CD4-positive, alpha-beta T cell treated with Interleukin-17A for 1 hour (primary cell): ENCODE measurements at regions not wholly inside any gene's neighbourhood (a gene's known extent, or its start where the extent isn't known, plus 50 kb on each side); places are given as distances from the start of the nearest gene placed in this dataset.
A peak's percentile ranks its signal among the peaks of the same experiment; 100 is the strongest.
"Not testable (repeated sequence)": the region's sequence is repeated elsewhere in the genome, so short reads cannot be mapped to it uniquely, and the experiment has no call there.

ENCODE experiments used
- DNase-seq: peaks from one replicate; pipeline ENCODE4 v3.0.0-alpha.2; 2020

- no peak for DNase-seq
Observed at GRCh38 chr4:3936184-3936583, 170.0 kb downstream of the ADRA2C start.

DNA sequence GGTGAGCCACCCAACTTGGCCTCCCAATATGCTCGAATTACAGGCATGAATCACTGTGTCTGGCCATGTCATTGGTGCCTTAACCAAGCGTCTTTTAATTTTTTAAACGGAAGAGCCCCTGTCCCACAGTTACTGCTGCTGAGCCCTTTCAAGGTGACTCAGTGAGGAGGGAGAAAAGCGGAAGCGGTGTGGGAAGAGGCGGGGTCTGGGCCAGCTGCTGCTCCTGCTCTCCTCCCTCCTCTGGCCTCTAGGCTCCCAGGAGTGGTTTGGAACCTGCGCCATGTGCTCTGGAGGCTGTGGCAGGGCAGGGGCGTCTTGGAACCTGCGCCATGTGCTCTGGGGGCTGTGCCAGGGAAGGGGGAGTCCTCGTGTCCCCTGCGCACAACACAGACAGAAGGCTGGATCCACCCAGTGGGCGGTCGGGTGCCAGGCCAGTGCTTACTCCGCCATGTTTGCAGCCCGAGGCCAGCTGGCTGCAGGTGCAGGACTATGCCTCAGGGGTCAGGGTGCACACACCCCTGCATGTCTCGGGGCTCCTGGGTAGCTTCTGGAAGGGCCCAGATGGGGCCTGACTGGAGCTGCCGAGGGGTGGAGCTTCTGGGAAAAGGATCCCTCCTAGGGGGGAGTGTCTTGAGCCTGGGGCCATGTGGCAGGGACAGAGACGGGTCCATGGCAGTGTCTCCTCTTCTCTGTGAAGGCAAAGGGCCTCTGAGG, 171.8 kb downstream of the ADRA2C start:
- DNase-seq, result not testable (repeated sequence)

GRCh38 chr4:3938676-3939075, 172.5 kb downstream of the ADRA2C start:
- not testable (repeated sequence) for DNase-seq

DNA sequence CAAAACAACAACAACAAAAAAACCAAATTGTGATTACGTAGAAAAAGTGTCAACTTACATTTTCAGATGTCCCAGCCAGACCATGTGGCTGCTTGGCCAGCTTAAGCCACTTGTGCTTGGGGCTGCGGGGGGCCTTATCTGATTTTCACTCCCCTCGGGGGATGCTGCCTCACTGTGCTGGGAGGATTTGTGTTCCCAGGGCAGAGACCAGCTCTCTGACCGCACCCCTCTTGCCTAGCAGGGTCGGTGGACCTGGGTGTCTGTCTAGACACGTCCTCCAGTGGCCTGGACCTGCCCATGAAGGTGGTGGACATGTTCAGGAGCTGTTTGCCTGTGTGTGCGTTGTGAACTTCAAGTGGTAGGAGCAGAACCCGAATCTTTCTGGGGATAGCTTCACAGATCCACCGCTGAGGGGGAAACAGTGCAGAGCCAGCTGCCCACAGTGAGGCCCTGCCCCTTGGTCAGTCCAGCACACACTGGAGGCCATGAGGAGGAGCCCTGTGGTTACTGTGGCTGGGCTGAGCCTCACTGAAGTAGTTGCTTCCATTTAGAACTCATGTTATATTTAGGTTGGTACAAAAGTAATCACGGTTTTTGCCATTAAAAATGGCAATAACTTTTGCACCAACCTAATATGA, 173.9 kb downstream of the ADRA2C start:
- not testable (repeated sequence) for DNase-seq

DNA sequence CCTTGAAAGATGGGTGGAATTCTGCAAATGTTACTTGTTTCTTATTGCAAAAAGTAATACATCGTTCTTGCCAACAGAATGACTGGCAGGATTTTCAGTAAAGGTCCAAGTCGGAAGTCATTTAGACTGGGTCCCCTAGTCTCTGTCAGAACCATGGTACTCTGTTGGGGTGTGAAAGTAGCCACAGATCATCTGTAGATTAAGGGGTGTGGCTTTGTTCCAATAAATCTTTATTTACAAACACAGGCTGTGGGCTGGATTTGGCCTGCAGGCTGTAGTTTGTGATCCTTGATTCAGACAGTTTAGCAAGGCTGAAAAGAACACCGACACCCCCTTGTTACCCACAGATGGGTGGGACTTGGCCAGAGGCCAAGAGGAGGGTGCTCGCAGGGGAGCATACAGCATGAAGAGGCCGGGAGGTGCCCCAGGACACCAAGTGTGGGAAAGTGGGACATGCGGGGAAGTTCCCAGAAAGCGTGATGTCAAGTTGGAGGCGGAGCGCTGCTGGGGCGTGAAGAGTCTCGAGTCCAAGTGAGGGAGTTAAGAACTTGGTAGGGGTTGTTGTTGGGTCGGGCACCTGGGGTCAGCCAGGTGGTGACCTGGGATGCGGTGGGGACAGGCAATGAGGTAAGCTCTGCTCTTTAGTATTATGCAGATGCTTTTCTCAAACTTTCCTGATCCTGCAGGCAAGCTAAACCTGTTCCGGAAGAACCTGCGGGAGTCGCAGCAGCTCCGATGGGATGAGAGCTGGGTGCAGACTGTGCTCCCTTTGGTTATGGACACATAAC, 175.7 kb downstream of the ADRA2C start:
- DNase-seq, result not testable (repeated sequence)

- DNase-seq, result peak; percentile 66
Observed at GRCh38 chr4:3942569-3942971, 176.4 kb downstream of the ADRA2C start.

DNA sequence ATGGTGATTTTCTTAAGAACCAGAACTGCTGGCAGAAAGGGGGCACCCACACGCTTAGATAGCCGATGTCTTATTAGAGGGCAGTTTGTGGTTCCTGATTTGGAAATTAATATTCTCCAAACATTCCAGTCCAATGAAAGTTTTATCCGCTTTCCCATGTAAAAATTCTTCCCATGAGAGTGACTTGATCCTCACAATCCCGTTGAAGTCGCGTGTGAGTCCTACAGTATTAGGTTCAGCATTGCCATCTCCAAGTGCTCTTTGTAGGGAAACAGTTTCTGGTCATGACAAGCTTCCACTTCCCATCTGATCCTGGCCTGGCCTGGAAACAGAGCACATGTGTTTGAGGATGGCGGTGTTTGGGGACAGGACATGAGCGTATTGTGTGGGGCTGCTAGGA, 176.9 kb downstream of the ADRA2C start:
- DNase-seq, result not testable (repeated sequence)

- DNase-seq, result no peak
Observed at GRCh38 chr4:3945511-3946290, 179.5 kb downstream of the ADRA2C start.

GRCh38 chr4:3946553-3946952, 180.4 kb downstream of the ADRA2C start:
- not testable (repeated sequence) for DNase-seq

- not testable (repeated sequence) for DNase-seq
Observed at GRCh38 chr4:3947761-3948160, 181.6 kb downstream of the ADRA2C start.

DNA sequence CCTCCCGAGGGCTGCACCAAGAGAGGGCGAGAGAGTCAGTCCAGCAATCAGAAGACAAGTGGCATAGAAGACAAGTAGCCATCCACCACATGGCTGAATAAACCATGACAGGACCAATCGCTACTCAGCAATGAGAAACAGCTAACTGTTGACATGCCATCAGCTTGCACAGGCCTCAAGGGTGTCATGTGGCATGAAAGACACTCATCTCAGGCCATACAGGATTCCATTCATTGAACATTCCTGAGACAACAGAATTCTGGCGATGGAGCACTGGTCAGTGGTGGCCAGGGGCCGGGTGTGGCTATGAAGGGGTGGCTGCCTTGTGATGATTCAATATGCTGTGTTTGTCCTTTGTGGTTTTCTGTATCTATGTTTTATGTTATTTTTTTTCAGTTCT, 182.0 kb downstream of the ADRA2C start:
- DNase-seq, result not testable (repeated sequence)

DNA sequence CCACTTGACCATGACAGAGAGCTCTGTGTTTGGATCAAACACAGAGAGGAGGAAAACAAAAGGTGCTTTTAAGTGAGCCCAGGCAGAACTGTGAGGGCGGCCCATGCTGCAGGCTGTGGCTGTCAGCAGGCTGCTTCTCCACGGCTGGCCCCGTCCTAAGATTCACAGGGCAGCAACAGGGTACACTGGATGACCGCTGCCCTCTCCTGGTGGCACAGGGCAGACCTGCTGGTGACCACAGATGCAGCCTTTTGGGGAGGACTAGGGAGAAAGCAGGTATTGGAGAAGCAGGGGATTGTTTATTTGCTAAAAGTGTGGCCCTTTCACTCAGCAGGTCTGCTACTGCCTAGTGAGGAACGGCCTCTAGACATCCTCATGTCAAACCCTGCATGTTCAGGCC, 183.7 kb downstream of the ADRA2C start:
- DNase-seq, result peak; percentile 10

DNA sequence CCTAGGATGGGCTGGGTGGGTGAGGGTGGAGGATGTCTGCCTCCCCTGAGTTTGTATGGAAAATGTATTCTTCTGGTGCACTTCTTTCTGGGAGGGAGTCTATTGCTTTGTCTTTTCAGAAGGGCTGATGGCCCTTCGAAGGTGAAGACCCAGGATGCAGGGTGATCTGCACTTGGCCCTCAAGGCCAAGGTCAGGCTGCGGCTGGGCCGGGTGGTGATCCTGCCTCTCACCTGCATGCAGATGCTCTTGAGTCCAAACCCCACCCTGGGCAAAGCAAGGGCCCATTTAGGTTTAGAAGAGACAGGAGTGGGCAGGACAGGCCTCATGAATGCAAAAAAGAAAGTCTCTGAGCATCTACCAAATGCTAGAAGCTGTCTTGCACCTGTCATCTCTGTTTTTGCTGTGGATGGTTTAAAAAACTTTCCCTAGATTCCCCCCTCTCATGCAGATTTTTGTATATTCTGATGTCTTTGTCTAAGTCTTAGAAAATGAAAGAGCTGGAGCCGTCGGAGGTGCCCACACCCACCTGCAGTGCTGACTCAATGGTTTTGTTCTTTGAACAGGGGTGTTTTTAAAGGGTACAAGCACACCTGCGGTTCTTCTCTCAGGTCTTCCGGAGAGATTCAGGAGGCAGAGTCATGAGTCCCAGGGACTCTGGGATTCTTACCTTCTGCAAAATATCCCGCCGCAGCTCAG, 186.4 kb downstream of the ADRA2C start:
- not testable (repeated sequence) for DNase-seq

- DNase-seq, result not testable (repeated sequence)
Observed at GRCh38 chr4:3953140-3953489, 186.9 kb downstream of the ADRA2C start.

DNA sequence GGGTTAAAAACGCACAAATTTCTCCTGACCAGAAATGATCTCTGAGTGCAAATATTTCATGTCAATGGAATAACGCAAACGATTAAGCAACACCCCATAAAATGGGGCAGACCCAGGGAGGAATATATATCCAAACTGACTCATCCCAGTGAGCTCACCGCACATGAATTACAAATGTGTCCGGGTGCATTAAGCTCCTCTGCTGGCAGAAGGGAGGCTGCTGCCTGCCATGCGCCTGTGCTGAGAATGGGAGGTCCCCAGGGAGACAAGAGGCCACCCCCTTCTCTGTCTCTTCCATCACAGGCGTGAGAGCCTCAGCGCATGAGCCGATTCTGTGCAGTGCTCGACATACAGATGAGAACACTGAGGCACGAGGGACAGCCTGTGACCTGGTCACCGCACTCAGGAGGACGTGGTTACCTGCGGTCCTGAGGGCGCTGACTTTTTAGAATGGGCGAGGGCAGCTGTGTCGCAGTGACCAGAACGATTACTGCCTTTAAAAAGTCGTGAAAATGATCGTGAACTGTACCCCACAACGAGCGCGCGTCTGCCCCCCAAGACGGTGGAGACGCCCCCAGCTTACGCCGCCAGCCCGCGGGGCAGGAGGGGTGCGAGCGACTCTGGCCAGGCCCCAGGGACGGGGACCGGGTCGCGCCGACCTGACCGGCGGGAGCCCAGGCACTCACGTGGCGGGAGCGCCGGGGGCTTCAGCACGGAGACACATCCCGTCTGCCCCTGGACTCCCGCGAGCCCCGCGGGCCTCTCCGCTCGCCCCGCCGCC, 188.5 kb downstream of the ADRA2C start:
- DNase-seq, result peak; percentile 63

DNA sequence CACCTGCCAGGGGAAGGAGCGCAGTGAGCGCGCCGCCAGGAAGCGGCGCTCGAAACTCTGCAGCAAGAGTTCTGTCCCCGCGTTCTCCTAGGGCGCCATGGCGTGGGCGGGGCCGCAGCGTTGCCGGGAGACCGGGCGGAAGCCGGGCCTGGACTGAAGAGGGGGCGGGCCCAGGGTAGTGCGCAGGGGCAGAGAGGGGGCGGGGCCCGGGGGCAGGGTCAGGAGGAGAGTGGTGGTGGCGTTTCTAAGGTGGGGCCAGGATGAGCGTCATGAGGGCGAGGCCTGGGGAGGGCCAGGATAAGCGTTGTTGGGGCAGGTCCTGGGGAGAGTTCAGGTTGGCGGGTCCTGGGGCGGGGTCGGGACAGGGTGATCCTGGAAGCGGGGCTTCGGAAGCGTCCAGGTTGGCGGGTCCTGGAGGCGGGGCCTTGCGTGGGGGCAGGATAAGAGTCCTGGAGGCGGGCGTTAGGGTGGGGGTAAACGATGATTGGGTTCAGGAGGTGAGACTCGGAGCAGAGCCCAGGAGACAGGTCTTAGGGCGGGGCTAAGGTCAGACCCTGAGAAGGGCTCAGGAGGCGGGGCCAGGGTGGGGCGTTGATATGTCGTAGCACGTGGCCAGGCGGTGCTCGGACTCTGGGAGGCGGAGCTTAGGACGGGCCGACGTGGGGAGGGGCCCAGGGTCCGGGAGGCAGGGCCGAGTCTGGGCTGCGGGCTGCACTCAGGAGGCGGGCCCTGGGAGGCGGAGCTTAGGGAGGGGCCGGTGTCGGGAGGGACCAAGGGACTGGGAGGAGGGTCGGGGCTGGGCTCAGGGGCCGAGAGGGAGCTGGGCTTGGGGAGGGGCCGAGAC, 189.4 kb downstream of the ADRA2C start:
- peak; percentile 99 for DNase-seq

- DNase-seq, result not testable (repeated sequence)
Observed at GRCh38 chr4:3956165-3956867, 190.1 kb downstream of the ADRA2C start.

- not testable (repeated sequence) for DNase-seq
Observed at GRCh38 chr4:3961091-3961672, 195.0 kb downstream of the ADRA2C start.

GRCh38 chr4:3964572-3965278, 198.5 kb downstream of the ADRA2C start:
- not testable (repeated sequence) for DNase-seq
